ENCODE measurements at regions not wholly inside any gene's neighbourhood (a gene's known extent, or its start where the extent isn't known, plus 50 kb on each side); places are given as distances from the start of the nearest gene placed in this dataset.

- TF ChIP-seq CTCF (IDR thresholded peaks at IDR 0.05; ENCODE audit: low read depth, low read length) (no peak), EZH2phosphoT487 (IDR thresholded peaks at IDR 0.05; ENCODE audit: low read depth) (no peak)
These were observed 448.7 kb upstream of the MYT1L start for GRCh38 chr2:2779727-2780126.
